ENCODE measurements at regions not wholly inside any gene's neighbourhood (a gene's known extent, or its start where the extent isn't known, plus 50 kb on each side); places are given as distances from the start of the nearest gene placed in this dataset.
"Not testable (repeated sequence)": the region's sequence is repeated elsewhere in the genome, so short reads cannot be mapped to it uniquely, and the experiment has no call there.

- DNase-seq (ENCODE audit: low read depth): no peak
These were observed 139.6 kb downstream of the MYLK4 start for GRCh38 chr6:2611092-2611491.

GRCh38 chr6:2608503-2608902 lies 142.2 kb downstream of the MYLK4 start:
- DNase-seq (ENCODE audit: low read depth): no peak

DNA sequence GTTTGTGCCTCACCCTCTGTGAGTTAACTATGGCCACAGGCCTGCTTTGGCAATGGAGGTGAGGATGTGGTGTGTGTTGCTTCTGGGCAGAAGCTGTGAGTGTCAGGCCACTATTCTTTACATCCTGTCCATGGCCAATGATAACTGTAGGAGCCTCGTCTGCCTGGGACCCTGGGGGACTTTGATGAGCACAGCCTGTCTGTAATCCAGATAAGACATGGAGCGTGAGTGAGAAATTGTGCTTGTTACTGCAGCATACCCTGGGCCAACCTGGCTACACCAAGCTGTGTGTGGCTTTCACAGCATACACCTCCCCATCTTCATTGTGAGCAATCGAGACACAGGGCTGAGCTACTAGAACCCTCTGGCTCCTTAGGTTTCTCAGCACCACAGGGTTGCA lies 150.4 kb downstream of the MYLK4 start:
- DNase-seq (ENCODE audit: low read depth): no peak

DNA sequence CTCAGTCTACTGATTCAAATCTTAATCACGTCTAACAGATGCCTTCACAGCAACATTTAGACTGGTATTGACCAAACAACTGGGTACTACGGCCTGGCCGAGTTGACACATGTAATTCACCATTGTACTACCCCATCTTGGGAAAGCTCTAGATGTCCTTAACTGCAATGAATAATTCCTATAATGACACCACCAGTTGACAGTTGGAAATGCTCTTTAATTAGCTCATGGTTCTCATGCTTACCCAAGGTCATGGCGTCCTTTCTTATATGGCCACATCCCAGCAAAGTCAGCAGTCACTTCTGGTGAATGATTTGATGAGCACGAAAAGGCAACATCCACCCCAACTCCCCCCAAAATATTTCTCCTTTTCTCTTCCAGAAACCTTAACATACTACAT lies 150.9 kb downstream of the MYLK4 start:
- DNase-seq (ENCODE audit: low read depth): no peak

DNA sequence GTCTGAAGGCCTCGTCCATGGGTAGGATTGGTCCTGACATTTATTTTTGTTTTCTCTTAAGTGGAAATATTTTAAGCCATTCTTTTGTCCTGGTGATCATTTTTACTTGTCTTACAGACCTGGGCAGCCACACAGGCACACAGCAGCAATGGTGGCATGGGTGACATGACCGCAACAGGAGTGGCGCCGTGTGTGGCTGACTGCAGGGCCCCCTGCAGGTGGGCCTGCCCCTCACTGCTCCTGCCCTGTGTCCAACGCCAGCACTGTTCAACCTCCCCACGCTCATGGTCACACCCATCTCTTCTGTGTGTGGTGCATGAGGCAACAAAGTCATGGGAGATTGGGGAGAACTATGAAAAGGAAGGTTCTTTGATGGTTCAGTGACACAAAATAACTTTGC lies 151.9 kb downstream of the MYLK4 start:
- no peak for DNase-seq (ENCODE audit: low read depth)

DNA sequence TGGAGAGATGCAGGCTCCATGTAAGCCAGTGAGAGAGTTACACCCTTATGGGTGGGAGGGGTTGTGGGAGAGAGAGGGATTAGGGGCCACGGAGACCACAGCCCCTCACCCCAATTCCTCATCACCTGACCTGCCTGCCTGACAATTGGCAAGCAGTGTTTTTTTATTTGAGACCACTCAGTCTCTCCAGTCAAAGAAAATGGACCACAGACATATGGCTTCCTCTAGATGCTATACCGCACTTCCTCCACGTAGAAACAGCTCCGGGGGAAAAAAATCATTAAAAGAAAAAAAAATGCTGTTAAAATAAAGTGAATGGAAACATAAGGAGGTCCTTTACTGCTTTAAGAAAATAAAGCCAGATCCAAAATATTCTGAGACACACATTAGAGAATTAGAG lies 152.7 kb downstream of the MYLK4 start:
- DNase-seq (ENCODE audit: low read depth): no peak

- not testable (repeated sequence) for DNase-seq (ENCODE audit: low read depth)
These were observed 153.3 kb downstream of the MYLK4 start for GRCh38 chr6:2597457-2597856.

DNA sequence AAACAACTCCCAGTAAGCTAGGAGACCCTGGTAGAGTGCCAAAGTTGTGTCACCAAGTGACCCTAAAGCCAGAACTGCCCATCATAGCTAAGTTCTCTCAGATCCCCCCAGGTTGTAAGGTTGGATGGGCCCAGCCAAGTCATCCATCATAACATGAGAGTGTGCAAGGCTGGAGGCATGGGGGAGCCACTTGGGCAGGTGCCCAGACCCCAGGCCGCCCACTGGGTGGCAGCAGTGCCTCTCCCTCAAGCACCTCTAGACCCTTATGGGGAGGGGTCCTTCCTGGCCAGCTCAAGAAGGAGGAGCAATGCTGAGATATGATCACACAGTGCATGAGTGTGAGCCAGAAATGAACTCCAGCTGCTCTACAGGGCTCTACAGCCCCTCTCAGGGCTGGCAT lies 154.5 kb downstream of the MYLK4 start:
- DNase-seq (ENCODE audit: low read depth): no peak

GRCh38 chr6:2594868-2595267 lies 155.9 kb downstream of the MYLK4 start:
- no peak for DNase-seq (ENCODE audit: low read depth)

GRCh38 chr6:2593167-2593566 lies 157.6 kb downstream of the MYLK4 start:
- DNase-seq (ENCODE audit: low read depth): no peak

- no peak for DNase-seq (ENCODE audit: low read depth)
These were observed 161.5 kb downstream of the MYLK4 start for GRCh38 chr6:2589171-2589661.

DNA sequence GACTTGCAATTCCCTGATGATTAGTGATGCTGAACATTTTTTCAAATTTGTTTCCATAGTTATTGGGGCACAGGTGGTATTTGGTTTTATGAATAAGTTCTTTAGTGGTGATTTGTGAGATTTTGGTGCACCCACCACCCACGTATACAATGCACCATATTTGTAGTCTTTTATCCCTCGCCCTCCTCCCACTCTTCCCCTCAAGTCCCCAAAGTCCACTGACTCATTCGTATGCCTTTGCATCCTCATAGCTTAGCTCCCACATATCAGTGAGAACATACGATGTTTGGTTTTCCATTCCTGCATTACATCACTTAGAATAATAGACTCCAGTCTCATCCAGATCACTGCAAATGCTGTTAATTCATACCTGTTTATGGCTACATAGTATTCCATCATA lies 167.3 kb downstream of the MYLK4 start:
- no peak for DNase-seq (ENCODE audit: low read depth)

GRCh38 chr6:2582268-2582667 lies 168.5 kb downstream of the MYLK4 start:
- no peak for DNase-seq (ENCODE audit: low read depth)

GRCh38 chr6:2581611-2582010 lies 169.1 kb downstream of the MYLK4 start:
- no peak for DNase-seq (ENCODE audit: low read depth)

- DNase-seq (ENCODE audit: low read depth): no peak
These were observed 169.7 kb downstream of the MYLK4 start for GRCh38 chr6:2581011-2581410.

- no peak for DNase-seq (ENCODE audit: low read depth)
These were observed 170.7 kb downstream of the MYLK4 start for GRCh38 chr6:2579804-2580570.

DNA sequence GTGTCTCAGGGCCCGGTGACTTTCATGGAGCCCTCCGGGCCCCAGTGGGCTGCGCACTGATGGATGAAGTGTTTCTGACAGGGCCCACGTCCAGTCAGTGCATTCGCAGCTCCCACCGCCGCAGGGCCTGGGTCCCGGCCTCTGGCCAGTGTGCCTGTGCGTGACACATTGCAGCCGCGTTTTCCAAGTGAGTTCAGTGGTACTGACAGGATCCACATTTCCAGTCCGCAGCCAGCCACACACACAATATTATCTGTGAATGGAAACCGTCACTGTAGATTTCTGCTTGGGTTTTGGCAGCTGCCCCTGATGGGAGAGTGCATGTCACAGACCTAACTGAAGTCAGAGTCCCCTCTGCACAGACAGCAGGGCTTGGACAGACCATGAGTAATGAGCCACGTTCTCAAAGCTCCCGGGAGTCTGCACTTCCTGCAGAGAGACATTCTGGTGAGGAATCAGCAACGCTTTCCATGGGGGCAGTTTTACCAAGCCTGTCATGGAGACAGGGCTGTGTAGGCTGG lies 171.4 kb downstream of the MYLK4 start:
- DNase-seq (ENCODE audit: low read depth): peak; percentile 19

DNA sequence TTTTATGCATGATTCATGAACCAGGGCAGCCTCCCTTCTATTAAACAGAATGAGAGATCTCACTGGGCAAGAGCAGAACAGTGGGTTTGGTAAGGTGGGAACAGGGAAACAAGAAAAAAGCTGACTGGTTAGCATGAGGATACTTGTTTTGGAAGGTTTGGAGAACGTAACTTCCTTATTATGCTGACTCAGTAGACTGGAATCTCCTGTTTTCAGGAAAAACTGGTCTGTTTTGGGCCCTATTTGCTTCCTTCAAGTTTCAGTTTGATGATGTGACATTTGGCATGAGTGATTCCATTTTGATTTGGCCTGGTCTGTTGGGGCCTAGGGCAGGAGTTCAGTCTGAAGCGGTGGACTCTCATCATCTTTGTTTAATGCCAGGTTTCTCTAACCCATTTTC lies 172.0 kb downstream of the MYLK4 start:
- DNase-seq (ENCODE audit: low read depth): no peak

GRCh38 chr6:2576499-2576898 lies 174.2 kb downstream of the MYLK4 start:
- DNase-seq (ENCODE audit: low read depth): no peak

- DNase-seq (ENCODE audit: low read depth): peak; percentile 20
These were observed 175.5 kb downstream of the MYLK4 start for GRCh38 chr6:2575236-2575635.

- DNase-seq (ENCODE audit: low read depth): not testable (repeated sequence)
These were observed 181.3 kb downstream of the MYLK4 start for GRCh38 chr6:2569420-2569819.

GRCh38 chr6:2566048-2566447 lies 184.7 kb downstream of the MYLK4 start:
- DNase-seq (ENCODE audit: low read depth): no peak

GRCh38 chr6:2565499-2565898 lies 185.2 kb downstream of the MYLK4 start:
- no peak for DNase-seq (ENCODE audit: low read depth)

DNA sequence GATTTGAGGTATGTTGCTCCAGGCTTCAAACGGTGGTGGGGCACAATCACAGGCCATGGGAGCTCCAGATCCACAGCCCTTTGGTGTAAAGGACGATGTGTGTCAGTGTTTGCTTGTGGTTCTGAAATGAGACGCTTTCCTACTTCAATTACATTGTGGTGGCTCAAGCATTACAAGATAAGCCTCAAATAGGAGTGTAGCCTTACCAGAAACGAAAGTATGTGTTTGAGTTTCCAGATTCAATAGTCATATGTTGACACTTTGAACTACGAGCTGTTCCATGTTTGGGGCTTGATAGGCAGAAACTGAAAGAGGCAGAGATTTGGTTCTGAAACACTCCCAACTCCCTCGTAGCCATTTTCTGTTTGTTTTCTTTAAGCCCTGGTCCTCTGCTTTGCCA lies 187.1 kb downstream of the MYLK4 start:
- peak; percentile 43 for DNase-seq (ENCODE audit: low read depth)

All from stromal cell of bone marrow (primary cell).